ENCODE measurements at regions not wholly inside any gene's neighbourhood (a gene's known extent, or its start where the extent isn't known, plus 50 kb on each side); places are given as distances from the start of the nearest gene placed in this dataset.

DNA sequence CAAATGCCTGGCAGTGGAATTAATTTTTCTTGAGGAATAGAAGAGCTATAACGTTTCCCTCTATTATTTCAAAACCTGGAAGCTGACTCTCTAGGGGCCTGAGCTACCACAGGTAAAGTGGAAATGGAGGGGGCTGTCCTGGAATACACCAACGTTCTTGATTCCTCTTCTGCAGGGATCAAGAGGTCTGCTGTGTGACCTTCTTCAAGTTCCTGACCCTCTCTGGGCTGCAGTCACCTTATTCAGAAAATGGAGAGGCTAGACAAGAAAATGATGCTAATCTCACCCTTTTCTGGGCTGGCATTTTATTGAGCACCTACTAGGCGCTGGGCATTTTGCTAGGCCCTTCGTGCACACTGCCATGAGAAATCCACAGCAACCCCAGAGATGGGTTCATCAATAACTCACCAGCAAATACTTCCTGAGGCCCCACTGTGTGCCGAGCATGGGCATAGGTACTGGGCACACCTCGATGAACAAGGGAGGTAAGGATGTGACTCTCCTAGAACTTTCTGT is 55.2 kb upstream of the DLK1 start:
- TF ChIP-seq CTCF (IDR thresholded peaks at IDR 0.05): no peak

- TF ChIP-seq CTCF (IDR thresholded peaks at IDR 0.05): no peak
These were observed 54.8 kb upstream of the DLK1 start for GRCh38 chr14:100671906-100672305.

DNA sequence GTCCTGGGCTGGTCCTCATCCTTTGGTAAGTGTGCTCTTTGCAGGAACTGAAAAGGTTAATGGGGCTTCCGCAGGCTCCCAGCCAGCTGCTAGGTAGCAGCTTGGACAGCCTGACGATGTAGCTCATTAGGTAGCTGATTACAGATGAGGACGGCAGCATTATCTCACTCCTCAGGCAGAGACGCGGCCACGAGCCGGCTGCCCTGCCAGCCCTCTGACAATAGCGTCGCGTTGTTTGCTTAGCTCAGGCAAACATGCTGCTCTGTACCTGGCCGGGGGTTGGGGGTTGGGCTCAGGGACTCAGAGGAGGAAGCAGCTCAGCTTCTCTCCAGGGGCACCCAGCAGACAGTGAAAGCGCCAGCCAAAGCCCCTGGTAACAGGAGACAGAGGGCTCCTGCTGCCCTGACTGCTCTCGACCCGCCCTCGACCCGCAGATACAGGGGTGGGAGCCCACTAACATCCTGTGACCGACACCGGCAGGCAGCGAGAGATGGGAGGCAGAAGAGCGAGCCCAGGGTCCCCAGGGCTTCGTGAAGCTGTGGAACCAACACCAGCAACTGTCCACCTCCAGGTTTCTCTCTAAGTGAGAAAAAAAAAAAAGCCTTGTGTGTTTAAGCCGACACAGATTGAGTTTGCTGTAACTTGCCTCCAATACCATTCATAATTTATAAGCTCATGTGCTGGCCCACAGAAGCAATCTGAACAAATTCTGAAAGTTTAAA is 53.4 kb upstream of the DLK1 start:
- TF ChIP-seq CTCF (IDR thresholded peaks at IDR 0.05): no peak

DNA sequence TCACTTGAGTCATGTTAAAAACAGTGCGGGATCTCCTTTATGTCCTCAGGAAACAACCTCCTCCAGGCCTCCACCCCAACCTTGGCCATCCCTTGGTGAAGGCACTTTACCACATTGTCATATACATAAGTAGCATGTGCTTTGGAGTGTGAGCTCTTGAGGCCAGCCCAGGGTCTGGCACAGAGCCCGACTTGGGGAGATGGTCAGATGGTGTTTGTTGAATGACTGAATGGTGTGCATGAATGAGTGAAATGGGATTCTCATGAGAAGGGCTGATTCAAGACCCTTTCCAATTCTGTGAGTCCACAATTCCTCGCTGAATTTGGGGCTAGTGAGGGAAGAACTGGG is 52.9 kb upstream of the DLK1 start:
- no peak for TF ChIP-seq CTCF (IDR thresholded peaks at IDR 0.05)

DNA sequence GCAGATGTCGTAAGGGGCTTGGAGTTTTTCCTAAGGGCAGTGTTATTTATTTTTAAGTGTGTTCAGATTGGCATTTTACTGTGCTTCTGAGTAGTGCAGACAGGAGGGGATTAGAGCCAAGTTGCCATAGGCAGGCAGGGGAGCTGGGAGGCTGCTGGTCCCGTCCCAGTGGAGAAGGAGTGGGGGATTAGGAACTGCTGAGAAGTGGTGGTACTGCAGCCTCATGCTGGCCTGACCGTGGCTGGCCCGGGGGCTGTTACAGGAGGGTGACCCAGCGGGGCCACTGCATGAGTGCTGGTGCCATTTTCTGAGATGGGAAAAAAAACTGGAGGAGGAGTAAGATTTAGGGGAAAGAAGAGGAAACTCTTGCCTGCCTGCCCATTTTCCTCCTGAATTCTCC is 52.3 kb upstream of the DLK1 start:
- TF ChIP-seq CTCF (IDR thresholded peaks at IDR 0.05): no peak

DNA sequence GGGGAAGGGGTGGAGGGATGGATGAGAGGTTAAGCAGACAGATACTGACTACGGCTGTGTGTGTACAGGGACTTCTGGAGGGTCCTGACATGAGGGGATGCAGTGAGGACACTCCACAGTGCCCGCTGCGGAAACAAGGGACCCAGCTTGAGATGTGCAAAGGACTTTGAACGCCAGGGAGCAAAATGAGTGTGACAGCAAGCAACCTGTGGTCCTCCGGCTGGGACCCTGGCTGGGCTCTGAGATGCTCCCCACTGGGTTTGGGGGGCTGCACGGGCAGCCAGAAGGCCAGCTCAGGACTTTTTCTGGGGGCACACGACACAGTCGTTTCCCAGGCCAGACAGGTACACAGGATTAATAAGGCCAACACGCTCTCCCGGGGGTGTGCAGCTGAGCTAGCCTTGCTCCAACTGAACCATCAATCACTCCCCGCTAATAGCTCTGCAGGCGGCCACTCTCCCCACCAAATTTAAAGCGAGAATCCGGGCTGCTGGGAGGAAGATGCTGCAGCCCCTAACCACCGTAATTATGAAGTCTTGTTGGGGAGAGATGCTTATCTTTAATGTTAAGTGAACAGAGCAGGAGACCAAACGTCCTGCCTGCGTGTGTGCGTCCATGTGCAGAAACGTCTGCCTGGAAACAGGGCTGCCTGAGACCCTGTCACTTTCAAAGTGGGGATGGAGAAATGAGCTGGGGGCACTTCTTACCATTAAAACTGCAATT is 51.6 kb upstream of the DLK1 start:
- no peak for TF ChIP-seq CTCF (IDR thresholded peaks at IDR 0.05)

- no peak for TF ChIP-seq CTCF (IDR thresholded peaks at IDR 0.05)
These were observed 50.7 kb upstream of the DLK1 start for GRCh38 chr14:100675699-100676684.
